GM12874 (cell line): ENCODE measurements at regions not wholly inside any gene's neighbourhood (a gene's known extent, or its start where the extent isn't known, plus 50 kb on each side); places are given as distances from the start of the nearest gene placed in this dataset.

Experiments
- TF ChIP-seq, protein P1 (sequence below): IDR thresholded peaks from 2 replicates; pipeline ENCODE4 v1.5.1; 2011; ENCODE audit warnings: low read depth, mild to moderate bottlenecking, control low read depth, low read length, moderate library complexity; ENCODE audit not compliant: insufficient read depth

DNA sequence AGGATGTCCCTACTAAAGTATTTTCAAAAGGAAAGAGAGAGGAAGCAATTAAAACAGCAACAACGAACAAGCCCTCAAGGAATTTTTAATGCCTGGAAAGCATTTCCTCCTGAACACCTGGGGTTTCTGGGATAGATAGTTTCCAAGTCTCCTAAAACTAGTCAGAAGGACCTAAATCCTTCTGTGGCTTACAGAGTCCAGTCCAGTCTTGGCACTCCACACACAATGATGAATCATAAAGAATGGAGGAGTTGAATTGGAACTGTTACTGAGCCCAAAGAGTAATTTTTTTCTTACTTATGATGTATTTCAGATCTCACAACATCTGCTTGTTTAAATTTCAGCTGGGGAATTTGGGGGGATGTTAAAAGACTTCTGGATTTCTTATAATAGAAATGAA lies 144.6 kb upstream of the SETBP1 start:
- TF ChIP-seq, protein P1, sequence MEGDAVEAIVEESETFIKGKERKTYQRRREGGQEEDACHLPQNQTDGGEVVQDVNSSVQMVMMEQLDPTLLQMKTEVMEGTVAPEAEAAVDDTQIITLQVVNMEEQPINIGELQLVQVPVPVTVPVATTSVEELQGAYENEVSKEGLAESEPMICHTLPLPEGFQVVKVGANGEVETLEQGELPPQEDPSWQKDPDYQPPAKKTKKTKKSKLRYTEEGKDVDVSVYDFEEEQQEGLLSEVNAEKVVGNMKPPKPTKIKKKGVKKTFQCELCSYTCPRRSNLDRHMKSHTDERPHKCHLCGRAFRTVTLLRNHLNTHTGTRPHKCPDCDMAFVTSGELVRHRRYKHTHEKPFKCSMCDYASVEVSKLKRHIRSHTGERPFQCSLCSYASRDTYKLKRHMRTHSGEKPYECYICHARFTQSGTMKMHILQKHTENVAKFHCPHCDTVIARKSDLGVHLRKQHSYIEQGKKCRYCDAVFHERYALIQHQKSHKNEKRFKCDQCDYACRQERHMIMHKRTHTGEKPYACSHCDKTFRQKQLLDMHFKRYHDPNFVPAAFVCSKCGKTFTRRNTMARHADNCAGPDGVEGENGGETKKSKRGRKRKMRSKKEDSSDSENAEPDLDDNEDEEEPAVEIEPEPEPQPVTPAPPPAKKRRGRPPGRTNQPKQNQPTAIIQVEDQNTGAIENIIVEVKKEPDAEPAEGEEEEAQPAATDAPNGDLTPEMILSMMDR: no peak

DNA sequence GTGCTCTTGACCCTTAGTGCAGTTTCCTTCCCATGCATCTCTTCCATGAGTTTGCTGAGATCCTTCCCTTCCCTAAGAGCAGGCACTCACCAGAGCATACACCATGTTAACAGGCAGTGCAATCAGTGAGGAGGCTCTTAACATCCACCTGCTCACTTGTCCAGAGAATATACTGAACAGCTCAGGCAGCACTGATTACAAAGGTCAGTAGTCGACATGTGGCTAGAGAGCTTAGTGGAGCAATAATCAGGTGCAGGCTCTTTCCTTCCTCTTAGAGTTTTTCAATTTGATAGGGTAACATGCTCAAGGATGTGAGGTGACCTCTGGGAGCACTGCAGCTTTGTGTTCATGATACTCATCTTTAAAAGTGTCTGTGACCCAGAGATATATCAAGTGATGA lies 144.1 kb upstream of the SETBP1 start:
- TF ChIP-seq, protein P1: no peak

GRCh38 chr18:44537526-44537925 lies 143.2 kb upstream of the SETBP1 start:
- TF ChIP-seq, protein P1: no peak

- TF ChIP-seq, protein P1: no peak
Measured at GRCh38 chr18:44539926-44540325, 140.8 kb upstream of the SETBP1 start.

- TF ChIP-seq, protein P1: no peak
Measured at GRCh38 chr18:44541159-44541558, 139.5 kb upstream of the SETBP1 start.

DNA sequence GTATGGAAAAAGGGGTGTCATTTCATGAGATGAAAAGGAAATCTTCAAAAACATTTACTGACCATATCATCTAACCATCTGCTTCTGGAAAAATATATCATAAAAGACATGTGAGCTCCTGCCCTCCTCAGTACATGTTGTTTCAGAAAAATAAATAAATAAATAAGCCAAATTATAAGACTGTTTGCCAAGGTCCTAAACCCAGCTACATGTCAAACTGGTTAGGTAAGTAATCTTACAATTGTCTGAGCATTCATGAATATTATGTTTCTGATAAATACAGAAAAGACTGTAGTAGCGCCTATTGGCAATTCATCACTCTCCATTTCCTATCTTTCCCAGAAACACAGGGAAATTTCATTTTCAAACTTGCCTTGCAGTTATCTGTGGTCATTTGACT lies 138.9 kb upstream of the SETBP1 start:
- TF ChIP-seq, protein P1: no peak

GRCh38 chr18:44543387-44543786 lies 137.3 kb upstream of the SETBP1 start:
- TF ChIP-seq, protein P1: no peak
